Fibroblast of skin of back (primary cell): ENCODE measurements at regions not wholly inside any gene's neighbourhood (a gene's known extent, or its start where the extent isn't known, plus 50 kb on each side); places are given as distances from the start of the nearest gene placed in this dataset.

Source experiments
- DNase-seq: peaks from one replicate; pipeline ENCODE4 v3.0.0-alpha.2; 2013

DNA sequence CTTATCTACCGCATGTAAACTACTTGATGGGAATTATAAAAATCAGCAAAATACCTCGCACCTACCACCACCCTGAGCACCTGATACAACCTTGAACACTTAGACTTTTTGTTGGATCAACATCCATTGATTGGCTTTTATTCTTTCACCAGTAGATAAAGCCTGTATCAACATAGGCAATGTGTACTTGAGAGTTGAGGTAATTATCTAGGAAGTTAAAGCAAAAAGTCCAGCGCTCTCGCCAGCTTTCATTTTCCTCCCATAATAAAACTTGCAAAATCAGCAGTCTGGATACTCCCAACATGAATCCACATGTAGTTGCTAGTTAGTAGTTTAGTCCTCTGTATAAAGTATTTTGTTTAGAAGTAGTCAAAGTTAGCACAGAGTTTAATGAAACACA lies 132.0 kb upstream of the PRDM1 start:
- no peak for DNase-seq

DNA sequence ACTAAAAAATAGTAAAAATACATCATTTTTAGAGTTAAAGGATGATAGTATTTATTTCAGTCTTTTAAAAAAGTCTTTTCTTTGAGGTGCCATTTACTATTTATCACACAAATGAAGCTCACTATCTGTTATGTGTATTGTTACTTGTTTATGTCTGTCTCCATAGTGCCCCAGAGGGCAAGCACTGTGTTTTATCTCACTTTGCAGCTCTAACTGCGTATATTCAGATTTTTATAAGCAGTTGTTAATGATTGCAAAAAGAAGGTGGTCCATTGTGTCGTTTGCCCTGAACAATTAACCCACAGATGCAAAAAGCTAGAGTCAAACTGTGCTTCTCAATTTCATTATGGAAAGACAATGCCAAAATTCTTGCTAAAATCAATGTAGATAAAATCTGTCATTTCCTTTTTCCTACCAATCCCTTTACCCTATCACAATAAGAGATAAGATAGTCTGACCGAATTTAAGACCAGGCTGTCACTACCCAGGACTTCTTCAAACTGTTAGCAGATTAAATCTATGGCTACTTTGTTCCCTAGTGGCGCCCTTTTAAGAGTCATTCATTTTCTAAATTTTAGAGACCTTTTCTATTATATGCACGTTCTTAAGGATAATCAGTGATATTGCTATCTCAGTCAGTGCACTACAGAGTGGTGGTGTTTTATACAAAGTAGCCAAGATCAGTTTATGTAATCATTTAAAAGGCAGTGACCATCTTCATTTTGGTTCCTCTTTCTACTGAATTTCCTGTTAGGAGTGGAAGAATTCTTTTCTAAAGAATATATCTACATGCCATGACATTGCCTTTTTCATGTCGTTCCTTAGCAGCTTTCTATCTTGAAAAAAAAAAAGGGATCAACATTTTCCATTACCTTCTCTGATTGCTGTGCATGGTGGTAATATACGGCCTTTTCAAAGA lies 133.1 kb upstream of the PRDM1 start:
- no peak for DNase-seq

DNA sequence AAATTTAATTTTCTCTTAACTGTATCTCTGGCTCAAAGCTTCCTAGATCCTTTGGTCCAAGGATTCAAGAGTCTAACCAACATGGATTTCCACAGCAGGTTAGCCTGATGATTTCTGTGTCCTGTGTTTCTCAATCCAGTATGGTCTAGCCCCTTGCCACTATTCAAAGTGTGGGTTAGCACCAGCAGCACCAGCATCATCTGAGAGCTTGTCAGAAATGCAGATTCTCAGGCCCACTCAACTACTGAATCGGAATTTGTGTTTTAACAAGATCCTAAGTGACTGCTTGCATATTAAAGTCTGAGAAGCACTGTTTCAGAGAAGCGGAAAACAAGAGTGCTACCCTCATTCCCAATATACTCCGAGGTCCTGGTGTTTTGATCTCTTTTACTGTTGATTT lies 133.8 kb upstream of the PRDM1 start:
- DNase-seq, result no peak

DNA sequence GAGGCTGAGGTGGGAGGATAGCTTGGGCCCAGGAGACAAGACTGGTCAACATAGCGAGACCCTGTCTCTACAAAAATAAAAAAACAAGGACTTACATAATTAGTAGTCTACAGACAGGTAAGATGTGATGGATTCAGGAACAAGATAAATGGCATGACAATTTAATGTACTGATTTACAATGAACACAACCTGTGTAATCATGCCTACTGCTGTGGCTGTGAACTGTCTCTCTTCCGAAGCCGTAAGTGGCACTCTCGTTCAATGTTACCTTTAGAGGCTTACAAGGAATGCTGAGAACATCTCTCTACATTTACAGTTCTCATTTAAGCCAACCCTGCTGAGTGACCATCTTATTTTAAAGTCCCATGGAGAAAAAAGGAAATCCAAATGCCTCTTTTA lies 134.8 kb upstream of the PRDM1 start:
- no peak for DNase-seq

DNA sequence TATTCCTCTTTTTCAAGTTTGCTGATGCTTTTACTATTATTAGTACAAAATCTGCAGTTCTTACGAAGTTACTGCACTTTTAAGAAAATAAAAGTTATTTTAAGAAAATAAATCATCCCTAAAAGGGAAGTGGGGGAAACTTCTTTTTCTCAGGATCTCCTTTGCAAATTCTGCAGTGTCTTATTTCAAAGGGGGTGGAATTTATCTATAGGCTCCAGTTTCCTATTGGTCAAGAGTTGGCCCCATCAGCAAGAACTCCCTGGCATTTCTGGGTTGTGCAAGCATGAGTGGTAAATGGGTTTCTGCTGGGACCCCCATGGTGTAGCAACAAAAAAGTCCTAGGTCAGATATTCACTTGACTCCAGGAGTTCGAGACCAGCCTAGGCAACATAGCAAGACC lies 136.3 kb upstream of the PRDM1 start:
- DNase-seq, result no peak

DNA sequence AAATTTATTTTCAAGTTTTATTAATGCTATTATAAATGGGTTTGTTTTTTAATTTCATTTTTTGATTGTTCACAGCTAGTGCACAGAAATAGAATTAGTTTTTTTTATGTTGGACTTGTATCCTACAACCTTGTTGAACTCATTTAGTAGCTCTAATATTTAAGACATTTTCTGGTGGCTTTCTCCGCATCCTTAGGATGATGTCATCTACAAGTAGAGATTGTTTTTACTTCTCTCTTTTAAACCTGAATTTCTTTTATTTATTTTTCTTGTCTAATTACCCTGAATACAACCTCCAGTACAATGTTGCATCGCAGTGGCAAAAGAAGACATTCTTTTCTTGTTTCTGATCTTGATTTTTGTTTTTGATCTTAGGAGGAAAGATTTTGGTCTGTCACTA lies 142.6 kb upstream of the PRDM1 start:
- DNase-seq, result no peak

DNA sequence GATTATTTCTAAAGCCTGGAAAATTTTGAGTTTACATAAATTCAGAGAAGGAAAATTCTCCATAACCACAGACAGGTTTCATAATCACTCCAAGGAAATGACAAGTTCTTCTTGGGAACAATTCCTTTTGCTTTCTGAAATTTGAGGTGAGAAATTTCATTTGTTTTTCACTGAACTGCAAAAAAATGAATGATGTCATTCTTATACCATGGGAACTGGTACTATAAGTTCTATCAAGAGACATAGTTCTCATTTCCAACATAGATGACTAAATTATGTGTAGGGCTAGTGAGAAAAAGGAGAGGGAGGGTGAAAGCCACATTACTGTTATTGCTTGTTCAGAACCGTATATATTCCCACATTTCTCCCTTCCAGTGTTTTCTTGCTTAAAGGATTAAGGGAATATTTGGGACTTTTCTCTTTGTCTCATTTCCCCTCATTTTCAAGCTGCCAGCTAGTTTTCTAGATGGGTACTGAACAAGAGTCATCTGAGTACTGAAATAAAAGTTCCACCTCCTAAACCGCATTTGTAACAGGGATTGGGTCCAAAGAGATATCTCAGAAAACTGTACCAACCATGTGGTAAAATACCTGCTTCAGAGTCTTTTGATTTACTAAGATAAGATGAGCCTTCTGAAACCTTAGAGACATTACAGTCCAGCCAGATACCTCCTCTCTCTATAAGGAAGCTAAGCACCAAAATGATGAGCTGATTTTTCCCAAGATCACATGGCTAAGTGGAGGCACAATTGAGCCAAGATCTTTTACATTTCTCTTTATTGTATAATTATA lies 144.3 kb upstream of the PRDM1 start:
- peak; percentile 48 for DNase-seq

DNA sequence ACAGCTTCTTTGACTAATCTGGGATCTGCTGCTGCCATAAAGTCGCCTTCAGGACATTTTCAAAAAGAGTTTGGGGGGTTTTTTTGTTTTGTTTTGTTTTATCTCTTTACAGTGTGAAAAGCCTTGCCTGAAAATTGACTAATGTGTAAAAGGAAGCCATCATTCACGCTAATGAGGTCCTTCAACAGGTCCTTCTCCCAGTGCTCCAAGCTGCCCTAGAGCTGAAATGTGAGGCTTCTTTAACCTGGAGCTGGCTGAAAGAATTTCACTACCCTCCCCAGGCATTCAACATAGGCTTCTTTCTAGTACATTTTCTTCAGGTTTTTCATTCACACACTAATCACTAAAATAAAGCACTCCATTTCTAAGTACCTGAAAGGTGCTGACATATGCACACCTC lies 145.1 kb upstream of the PRDM1 start:
- DNase-seq, result no peak

DNA sequence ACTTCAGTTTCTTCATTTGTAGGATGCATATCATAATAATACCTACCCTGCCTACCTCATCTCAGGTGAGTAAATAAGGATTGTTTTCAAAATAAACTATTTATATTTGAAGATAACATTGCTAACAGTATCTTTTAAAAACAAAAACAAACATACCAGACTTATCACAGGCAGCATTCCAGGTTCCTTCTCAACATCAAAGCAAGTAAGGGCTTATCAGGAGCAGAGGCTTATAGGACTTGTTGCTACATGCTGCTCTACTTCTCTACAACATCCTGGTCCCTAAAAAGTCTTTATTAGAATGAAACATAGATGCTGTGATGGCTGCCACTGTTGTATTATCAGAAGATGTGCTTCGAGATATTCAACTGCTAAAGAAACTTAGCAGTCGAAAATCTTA lies 149.2 kb upstream of the PRDM1 start:
- no peak for DNase-seq

DNA sequence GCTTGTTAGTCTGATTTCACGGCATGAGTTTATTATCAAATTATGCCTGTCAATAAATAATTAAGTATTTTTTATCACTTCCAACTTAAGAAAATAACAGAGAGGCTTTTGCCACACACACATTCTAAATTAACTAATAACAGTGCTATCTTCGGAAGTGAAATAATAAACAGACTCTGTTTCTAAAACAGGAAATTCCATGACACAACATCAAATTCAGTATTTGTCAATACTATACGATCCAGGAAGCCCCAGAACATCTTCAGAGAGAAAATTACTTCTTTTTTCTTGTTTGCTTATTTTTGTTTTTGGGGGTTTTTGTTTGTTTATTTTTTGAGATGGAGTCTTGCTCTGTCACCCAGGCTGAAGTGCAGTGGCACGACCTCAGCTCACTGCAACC lies 150.7 kb upstream of the PRDM1 start:
- DNase-seq, result no peak

DNA sequence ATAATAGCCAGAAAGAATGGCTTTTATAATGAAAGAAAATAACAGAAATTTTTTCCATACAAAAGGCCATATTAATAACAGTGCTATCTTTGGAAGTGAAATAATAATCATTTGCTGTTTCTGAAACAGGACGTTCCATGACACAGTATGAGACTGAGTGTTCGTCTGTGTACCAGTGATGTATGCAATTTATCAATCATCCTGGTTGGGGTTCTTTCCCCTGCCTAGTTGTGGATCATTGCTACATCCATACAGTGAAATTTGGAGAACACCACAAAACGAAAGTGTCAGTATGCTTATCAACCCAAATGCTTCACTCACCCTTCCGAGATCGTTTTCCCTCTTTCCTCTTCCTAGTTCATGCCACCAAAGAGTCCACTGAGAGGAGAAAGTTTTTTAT lies 151.4 kb upstream of the PRDM1 start:
- DNase-seq, result no peak

DNA sequence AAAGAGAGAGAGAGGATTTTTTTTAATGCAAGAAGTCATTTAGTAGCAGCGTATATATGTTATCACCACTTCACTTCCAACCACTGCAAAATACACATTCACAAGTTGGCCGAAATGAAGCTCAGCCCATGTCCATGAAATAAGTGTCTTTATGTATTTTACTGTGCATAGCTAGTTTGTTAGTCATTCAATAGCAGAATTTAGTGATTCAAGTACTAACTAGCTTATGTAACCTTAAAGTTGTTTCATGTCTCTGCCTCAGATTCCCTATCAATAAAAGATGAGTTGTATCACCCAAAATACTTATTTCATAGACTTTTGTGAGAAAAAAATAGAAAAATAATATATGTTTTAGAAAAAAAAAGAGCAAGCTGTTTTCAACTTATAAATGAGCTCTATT lies 153.7 kb upstream of the PRDM1 start:
- DNase-seq, result peak; percentile 18

DNA sequence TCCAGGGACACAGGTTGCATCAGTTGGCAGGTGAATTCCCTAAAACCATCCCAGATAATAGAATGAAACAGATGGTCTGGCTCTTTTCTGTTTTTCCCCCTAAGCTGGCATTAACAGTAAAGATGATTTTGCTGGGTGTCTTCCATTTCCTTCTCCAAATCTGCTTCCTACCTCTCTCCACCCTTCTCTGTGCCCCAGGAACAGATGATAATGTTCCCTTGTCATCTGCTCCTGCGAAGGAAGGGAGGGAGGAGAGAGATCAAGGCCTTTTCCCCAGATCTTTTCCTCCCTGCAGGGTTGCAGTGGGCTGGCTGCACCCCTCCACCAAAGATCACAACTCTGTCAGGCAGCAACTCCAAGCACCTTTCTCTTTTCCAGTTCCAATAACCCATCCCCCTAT lies 156.5 kb upstream of the PRDM1 start:
- no peak for DNase-seq

DNA sequence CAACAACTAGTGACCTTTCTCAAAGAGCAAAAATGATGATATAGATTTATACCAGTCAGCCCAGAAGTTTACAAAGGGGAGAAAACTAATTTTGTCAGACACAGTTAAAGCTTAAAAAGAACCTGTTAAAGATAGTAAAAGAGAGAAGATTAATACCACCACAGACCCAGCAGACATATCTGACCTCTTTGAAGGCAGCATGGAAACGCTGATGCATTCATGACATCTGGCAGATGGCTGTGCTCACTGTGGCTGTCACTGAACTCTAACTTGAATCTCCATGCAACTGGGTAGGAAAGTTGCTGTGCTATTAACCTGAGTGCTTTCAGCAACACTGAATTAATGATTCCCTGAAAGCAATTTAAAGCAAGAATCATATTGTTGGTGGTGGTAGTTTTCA lies 159.8 kb upstream of the PRDM1 start:
- no peak for DNase-seq

DNA sequence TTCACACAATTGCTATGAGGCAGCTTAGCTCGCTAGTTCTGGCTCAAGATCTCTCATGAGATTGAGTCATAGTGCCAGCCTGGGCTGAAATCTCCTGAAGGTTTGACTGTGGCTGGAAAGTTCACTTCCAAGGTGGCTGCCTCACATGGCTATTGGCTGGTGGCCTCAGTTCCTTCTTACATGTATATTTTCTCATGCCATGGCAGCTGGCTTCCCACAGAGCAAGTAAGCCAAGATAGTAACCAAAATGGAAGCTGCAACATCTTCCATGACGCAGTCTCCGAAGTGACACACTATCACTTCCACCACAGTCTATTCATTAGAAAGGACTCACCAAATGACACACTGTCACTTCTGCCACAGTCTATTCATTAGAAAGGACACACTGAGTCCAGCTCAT lies 160.4 kb upstream of the PRDM1 start:
- no peak for DNase-seq

DNA sequence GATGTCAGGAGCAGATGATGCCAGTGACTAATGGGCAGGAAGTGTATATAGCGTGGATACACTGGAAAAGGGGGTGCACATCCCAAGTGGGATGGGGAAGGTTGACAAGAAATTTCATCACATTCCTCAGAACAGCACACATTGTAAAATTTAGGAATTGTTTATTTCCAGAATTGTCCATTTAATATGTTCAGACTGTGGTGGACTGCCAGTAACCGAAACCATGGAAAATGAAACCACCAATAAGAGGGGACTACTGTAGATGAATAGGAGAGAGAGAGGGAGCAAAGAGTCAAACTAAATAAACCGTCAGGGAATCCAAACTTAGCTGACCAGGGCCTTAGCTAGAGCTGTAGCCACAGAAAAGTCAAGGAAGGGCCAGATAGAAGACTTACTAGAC lies 164.4 kb upstream of the PRDM1 start:
- no peak for DNase-seq

DNA sequence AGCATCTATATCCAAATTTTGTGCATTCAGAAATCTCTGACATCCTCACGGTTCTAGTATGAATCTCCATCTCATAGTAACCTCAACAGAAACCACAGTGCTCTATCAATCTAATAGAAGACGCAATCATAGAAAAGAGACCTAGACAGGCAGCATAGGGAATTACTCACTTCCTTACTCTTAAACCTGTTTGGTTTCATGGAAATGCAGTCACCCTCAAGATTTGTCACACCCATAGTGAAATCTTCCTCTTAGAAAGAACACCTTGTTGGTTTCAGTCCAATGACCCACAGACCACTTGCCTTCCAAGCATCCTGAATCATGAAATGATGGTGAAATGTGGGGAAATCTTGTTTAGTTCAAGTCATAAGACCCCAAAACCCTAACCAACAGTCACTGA lies 166.1 kb upstream of the PRDM1 start:
- no peak for DNase-seq

DNA sequence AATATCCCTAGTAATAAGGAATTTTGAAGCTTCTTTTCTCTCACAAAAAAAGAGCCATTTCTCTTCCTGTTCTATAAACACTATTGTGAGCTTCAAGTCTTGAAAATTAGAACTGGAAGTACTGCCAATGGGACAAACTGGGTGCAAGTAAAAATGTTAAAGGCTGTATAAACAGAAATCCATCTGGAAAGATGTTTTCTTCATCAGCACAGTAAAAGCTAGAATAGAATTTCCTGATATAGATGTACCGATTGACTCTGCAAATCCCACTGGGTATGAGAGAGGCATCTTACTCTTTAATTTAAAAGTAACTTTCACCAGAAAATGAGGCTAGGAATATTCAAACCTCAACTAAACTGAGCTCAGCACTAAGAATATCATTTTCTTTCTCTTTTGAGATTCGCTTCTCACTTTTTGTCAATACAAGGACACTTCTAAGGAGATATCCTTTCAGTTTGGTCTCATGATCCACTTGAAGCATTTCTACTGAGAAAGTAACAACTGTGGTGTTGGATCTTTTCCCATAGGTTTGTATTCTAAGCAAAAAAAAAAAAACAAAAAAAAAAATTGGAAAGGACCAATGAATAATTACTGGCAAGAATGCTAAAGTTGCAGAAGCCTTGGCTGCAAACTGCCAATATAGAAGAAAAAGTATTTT lies 169.0 kb upstream of the PRDM1 start:
- DNase-seq, result no peak

DNA sequence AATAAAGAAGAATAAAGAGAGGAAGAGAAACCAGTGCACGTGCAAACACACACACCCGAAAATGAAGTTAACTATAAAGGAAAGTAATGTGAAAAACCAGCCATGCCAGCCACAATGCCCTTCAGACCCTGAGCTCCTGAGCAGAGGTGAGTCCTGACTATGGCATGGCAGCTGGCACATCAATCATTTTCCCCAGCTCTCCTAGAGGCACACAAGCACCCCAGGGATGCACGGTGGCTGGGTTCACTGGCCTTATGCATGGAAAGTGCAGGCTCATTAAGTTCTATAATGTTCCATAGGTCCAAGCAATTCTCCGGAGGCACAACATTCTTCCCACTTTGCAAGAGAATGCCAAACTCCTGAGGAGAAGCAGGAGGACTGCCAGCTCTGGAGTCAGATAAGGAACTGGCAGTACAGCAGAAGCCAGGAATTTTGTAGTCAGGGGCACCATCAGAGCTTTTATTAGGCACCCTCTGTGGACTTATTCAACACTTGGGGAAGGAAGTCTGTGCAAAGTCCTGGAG lies 175.0 kb upstream of the PRDM1 start:
- DNase-seq, result no peak

DNA sequence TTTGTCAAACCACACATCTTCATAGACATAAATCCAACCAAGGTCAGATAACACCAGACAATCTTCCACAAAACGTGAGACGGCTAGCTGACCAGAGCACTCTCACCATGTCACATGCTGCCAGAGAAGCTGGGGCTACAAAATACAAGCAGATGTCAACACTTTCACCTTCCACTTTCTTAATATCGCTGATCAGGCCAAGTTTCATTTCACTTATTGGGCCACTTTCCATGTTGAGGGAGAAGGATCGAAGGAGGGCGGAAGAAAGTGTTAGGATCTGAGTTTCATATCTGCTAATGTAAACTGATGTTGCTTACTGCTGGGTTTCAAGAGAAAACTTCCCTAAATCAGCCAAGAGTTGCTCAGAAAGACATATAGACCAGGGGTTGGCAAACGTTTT lies 177.0 kb upstream of the PRDM1 start:
- no peak for DNase-seq

DNA sequence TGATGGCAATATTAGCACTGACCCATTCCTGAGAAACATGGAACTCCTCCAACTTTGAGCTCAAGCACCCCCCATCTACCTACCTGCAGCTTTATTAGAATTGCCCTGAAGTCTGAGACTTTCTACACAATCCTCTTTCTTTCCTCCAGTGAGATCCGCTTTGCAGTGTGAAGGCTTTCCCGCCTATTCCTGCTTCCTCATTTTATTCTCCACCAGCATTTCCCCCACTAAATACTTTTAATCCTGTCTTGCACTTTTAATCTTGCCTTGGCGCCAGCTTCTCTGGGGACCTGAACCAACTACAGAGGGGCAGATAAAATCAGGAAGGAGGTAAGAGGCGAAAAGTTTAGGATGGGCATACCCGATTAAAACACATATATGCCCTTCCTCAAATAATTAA lies 178.1 kb upstream of the PRDM1 start:
- DNase-seq, result no peak

DNA sequence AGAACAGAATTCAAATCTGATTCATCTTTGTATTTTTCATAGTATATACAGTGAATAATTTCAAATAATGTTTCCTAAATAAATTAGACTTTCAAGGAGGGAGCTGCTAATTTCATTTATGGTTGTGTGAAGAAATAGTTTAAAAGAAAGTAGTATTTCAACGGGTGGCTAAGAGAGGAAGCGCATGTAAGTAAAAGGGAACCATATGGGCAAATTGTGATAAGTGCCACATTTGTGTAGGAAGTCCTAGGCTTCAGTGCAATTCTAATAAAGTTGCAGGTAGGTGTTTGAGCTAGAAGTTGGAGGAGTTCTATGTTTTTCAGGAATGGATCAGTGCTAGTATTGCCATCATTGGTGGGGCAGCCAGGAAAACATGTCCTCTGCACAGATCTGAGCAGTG lies 178.8 kb upstream of the PRDM1 start:
- DNase-seq, result no peak

DNA sequence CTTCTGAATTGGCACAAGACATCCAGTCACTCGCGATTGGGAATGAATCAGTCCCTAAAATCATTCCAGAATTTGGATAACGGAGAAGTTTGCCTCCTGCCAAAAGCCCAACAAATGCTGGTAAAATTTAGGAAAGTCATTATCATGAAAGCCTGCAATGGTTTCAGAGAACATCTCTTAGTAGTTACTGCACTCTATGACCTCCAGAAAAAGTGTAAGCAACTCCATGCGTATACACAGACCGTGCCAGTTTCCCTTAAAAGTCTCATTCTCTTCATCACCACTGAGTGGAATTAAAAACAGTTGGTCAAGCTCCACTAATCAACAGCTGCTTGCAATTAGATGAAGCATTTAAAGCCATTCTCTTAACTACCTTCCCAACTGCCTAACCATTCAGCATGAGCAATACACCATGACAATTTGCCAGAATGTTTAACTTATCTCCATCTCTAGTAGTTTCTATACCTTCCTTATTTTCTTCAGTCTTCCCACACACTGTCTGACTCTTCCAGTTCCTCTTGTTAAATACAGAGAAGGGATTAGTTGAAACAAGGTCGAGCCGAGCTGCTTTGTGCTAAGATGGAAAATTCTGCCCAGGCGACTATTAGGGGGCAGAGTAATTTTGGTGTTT lies 183.6 kb upstream of the PRDM1 start:
- DNase-seq, result peak; percentile 11
